ENCODE measurements at regions not wholly inside any gene's neighbourhood (a gene's known extent, or its start where the extent isn't known, plus 50 kb on each side); places are given as distances from the start of the nearest gene placed in this dataset.

- Histone ChIP-seq H3K79me2 (ENCODE audit: low read length) (no peaks in the 10 kb centered on the region), H3K36me3 (ENCODE audit: insufficient read depth, low read length) (no peaks in the 10 kb centered on the region), H3K4me1 (ENCODE audit: low read length) (no peaks in the 10 kb centered on the region), H3K27ac (ENCODE audit: low read length) (no peak overlapping the region), H3K4me2 (ENCODE audit: low read depth, low read length, poor library complexity, severe bottlenecking) (no peak overlapping the region), H3K9me3 (ENCODE audit: low read length) (no peaks in the 10 kb centered on the region), H2AFZ (ENCODE audit: low read length) (no peak overlapping the region), H3K27me3 (ENCODE audit: low read length) (no peaks in the 10 kb centered on the region), H3K9ac (ENCODE audit: low read length) (no peak overlapping the region), H4K20me1 (ENCODE audit: insufficient read depth, low read depth, low read length) (no peaks in the 10 kb centered on the region), H3K4me3 (ENCODE audit: low read length) (no peak overlapping the region), H3K9me2 (replicated peaks; ENCODE audit: insufficient read depth, low read length) (no peaks in the 10 kb centered on the region)
- no peak for DNase-seq
Measured at GRCh38 chr2:118689874-118690273, 157.6 kb downstream of the EN1 start.

GRCh38 chr2:118689456-118689855 lies 158.0 kb downstream of the EN1 start:
- Histone ChIP-seq H2AFZ (ENCODE audit: low read length) (no peak overlapping the region), H3K9me2 (replicated peaks; ENCODE audit: insufficient read depth, low read length) (no peaks in the 10 kb centered on the region), H3K4me2 (ENCODE audit: low read depth, low read length, poor library complexity, severe bottlenecking) (no peak overlapping the region), H4K20me1 (ENCODE audit: insufficient read depth, low read depth, low read length) (no peaks in the 10 kb centered on the region), H3K4me3 (ENCODE audit: low read length) (no peak overlapping the region), H3K4me1 (ENCODE audit: low read length) (no peaks in the 10 kb centered on the region), H3K27me3 (ENCODE audit: low read length) (no peaks in the 10 kb centered on the region), H3K36me3 (ENCODE audit: insufficient read depth, low read length) (no peaks in the 10 kb centered on the region), H3K9me3 (ENCODE audit: low read length) (no peaks in the 10 kb centered on the region), H3K79me2 (ENCODE audit: low read length) (no peaks in the 10 kb centered on the region), H3K27ac (ENCODE audit: low read length) (no peak overlapping the region), H3K9ac (ENCODE audit: low read length) (no peak overlapping the region)
- peak; percentile 48 for DNase-seq

- Histone ChIP-seq H3K4me1 (ENCODE audit: low read length) (no peaks in the 10 kb centered on the region), H3K27me3 (ENCODE audit: low read length) (no peaks in the 10 kb centered on the region), H3K4me2 (ENCODE audit: low read depth, low read length, poor library complexity, severe bottlenecking) (no peak overlapping the region), H4K20me1 (ENCODE audit: insufficient read depth, low read depth, low read length) (no peaks in the 10 kb centered on the region), H3K9me2 (replicated peaks; ENCODE audit: insufficient read depth, low read length) (no peaks in the 10 kb centered on the region), H3K27ac (ENCODE audit: low read length) (no peak overlapping the region), H3K9me3 (ENCODE audit: low read length) (no peaks in the 10 kb centered on the region), H2AFZ (ENCODE audit: low read length) (no peak overlapping the region), H3K36me3 (ENCODE audit: insufficient read depth, low read length) (no peaks in the 10 kb centered on the region), H3K9ac (ENCODE audit: low read length) (no peak overlapping the region), H3K4me3 (ENCODE audit: low read length) (no peak overlapping the region), H3K79me2 (ENCODE audit: low read length) (no peaks in the 10 kb centered on the region)
- DNase-seq, result no peak
Measured at GRCh38 chr2:118689033-118689432, 158.4 kb downstream of the EN1 start.

GRCh38 chr2:118687698-118688097 lies 159.8 kb downstream of the EN1 start:
- H3K9ac ChIP-seq (ENCODE audit: low read length), result no peak overlapping the region
- H3K4me2 ChIP-seq (ENCODE audit: low read depth, low read length, poor library complexity, severe bottlenecking), result no peak overlapping the region
- no peaks in the 10 kb centered on the region for H3K4me1 ChIP-seq (ENCODE audit: low read length)

GRCh38 chr2:118687192-118687591 lies 160.3 kb downstream of the EN1 start:
- no peaks in the 10 kb centered on the region for H3K79me2 ChIP-seq (ENCODE audit: low read length)
- H2AFZ ChIP-seq (ENCODE audit: low read length), result no peak overlapping the region
- H4K20me1 ChIP-seq (ENCODE audit: insufficient read depth, low read depth, low read length), result no peaks in the 10 kb centered on the region
- no peak overlapping the region for H3K27ac ChIP-seq (ENCODE audit: low read length)
- no peaks in the 10 kb centered on the region for H3K4me1 ChIP-seq (ENCODE audit: low read length)
- DNase-seq, result no peak
- H3K4me3 ChIP-seq (ENCODE audit: low read length), result no peak overlapping the region
- no peaks in the 10 kb centered on the region for H3K9me2 ChIP-seq (replicated peaks; ENCODE audit: insufficient read depth, low read length)
- no peaks in the 10 kb centered on the region for H3K9me3 ChIP-seq (ENCODE audit: low read length)
- H3K9ac ChIP-seq (ENCODE audit: low read length), result no peak overlapping the region
- H3K27me3 ChIP-seq (ENCODE audit: low read length), result no peaks in the 10 kb centered on the region
- no peaks in the 10 kb centered on the region for H3K36me3 ChIP-seq (ENCODE audit: insufficient read depth, low read length)
- H3K4me2 ChIP-seq (ENCODE audit: low read depth, low read length, poor library complexity, severe bottlenecking), result no peak overlapping the region

More at GRCh38 chr2:118687698-118688097, 159.8 kb downstream of the EN1 start:
- H3K4me3 ChIP-seq (ENCODE audit: low read length), result no peak overlapping the region
- no peaks in the 10 kb centered on the region for H3K79me2 ChIP-seq (ENCODE audit: low read length)
- no peaks in the 10 kb centered on the region for H3K36me3 ChIP-seq (ENCODE audit: insufficient read depth, low read length)
- no peak overlapping the region for H2AFZ ChIP-seq (ENCODE audit: low read length)
- H3K9me3 ChIP-seq (ENCODE audit: low read length), result no peaks in the 10 kb centered on the region
- DNase-seq, result no peak
- H3K9me2 ChIP-seq (replicated peaks; ENCODE audit: insufficient read depth, low read length), result no peaks in the 10 kb centered on the region
- no peak overlapping the region for H3K27ac ChIP-seq (ENCODE audit: low read length)
- H4K20me1 ChIP-seq (ENCODE audit: insufficient read depth, low read depth, low read length), result no peaks in the 10 kb centered on the region
- no peaks in the 10 kb centered on the region for H3K27me3 ChIP-seq (ENCODE audit: low read length)

GRCh38 chr2:118686346-118686745 lies 161.1 kb downstream of the EN1 start:
- Histone ChIP-seq H3K4me1 (ENCODE audit: low read length) (no peaks in the 10 kb centered on the region), H3K79me2 (ENCODE audit: low read length) (no peaks in the 10 kb centered on the region), H3K9me2 (replicated peaks; ENCODE audit: insufficient read depth, low read length) (no peaks in the 10 kb centered on the region), H3K4me3 (ENCODE audit: low read length) (no peak overlapping the region), H4K20me1 (ENCODE audit: insufficient read depth, low read depth, low read length) (no peaks in the 10 kb centered on the region), H3K9me3 (ENCODE audit: low read length) (no peaks in the 10 kb centered on the region), H3K36me3 (ENCODE audit: insufficient read depth, low read length) (no peaks in the 10 kb centered on the region), H3K9ac (ENCODE audit: low read length) (no peak overlapping the region), H3K4me2 (ENCODE audit: low read depth, low read length, poor library complexity, severe bottlenecking) (no peak overlapping the region), H3K27me3 (ENCODE audit: low read length) (no peaks in the 10 kb centered on the region), H3K27ac (ENCODE audit: low read length) (no peak overlapping the region), H2AFZ (ENCODE audit: low read length) (no peak overlapping the region)
- DNase-seq, result no peak

- H3K36me3 ChIP-seq (ENCODE audit: insufficient read depth, low read length), result no peaks in the 10 kb centered on the region
- no peaks in the 10 kb centered on the region for H3K79me2 ChIP-seq (ENCODE audit: low read length)
- no peaks in the 10 kb centered on the region for H4K20me1 ChIP-seq (ENCODE audit: insufficient read depth, low read depth, low read length)
- DNase-seq, result no peak
- no peaks in the 10 kb centered on the region for H3K27me3 ChIP-seq (ENCODE audit: low read length)
- no peak overlapping the region for H3K4me2 ChIP-seq (ENCODE audit: low read depth, low read length, poor library complexity, severe bottlenecking)
- no peaks in the 10 kb centered on the region for H3K9me2 ChIP-seq (replicated peaks; ENCODE audit: insufficient read depth, low read length)
- no peak overlapping the region for H2AFZ ChIP-seq (ENCODE audit: low read length)
- H3K9me3 ChIP-seq (ENCODE audit: low read length), result no peaks in the 10 kb centered on the region
- H3K9ac ChIP-seq (ENCODE audit: low read length), result no peak overlapping the region
- H3K27ac ChIP-seq (ENCODE audit: low read length), result no peak overlapping the region
- H3K4me3 ChIP-seq (ENCODE audit: low read length), result no peak overlapping the region
- H3K4me1 ChIP-seq (ENCODE audit: low read length), result no peaks in the 10 kb centered on the region
Measured at GRCh38 chr2:118683460-118683859, 164.0 kb downstream of the EN1 start.

- Histone ChIP-seq H3K27me3 (ENCODE audit: low read length) (no peaks in the 10 kb centered on the region), H3K79me2 (ENCODE audit: low read length) (no peaks in the 10 kb centered on the region)
Measured at GRCh38 chr2:118678985-118679384, 168.5 kb downstream of the EN1 start.

GRCh38 chr2:118677546-118677945 lies 169.9 kb downstream of the EN1 start:
- no peaks in the 10 kb centered on the region for H3K9me3 ChIP-seq (ENCODE audit: low read length)
- no peaks in the 10 kb centered on the region for H3K27me3 ChIP-seq (ENCODE audit: low read length)
- no peaks in the 10 kb centered on the region for H3K79me2 ChIP-seq (ENCODE audit: low read length)
- no peak overlapping the region for H3K4me2 ChIP-seq (ENCODE audit: low read depth, low read length, poor library complexity, severe bottlenecking)
- no peaks in the 10 kb centered on the region for H3K36me3 ChIP-seq (ENCODE audit: insufficient read depth, low read length)
- H3K9ac ChIP-seq (ENCODE audit: low read length), result no peak overlapping the region
- no peak overlapping the region for H2AFZ ChIP-seq (ENCODE audit: low read length)
- H3K27ac ChIP-seq (ENCODE audit: low read length), result no peak overlapping the region
- H3K9me2 ChIP-seq (replicated peaks; ENCODE audit: insufficient read depth, low read length), result no peaks in the 10 kb centered on the region
- H3K4me3 ChIP-seq (ENCODE audit: low read length), result no peak overlapping the region
- no peak for DNase-seq
- H3K4me1 ChIP-seq (ENCODE audit: low read length), result no peaks in the 10 kb centered on the region
- H4K20me1 ChIP-seq (ENCODE audit: insufficient read depth, low read depth, low read length), result no peaks in the 10 kb centered on the region

More at GRCh38 chr2:118678985-118679384, 168.5 kb downstream of the EN1 start:
- no peak overlapping the region for H3K27ac ChIP-seq (ENCODE audit: low read length)
- H3K9me2 ChIP-seq (replicated peaks; ENCODE audit: insufficient read depth, low read length), result no peaks in the 10 kb centered on the region
- no peaks in the 10 kb centered on the region for H3K36me3 ChIP-seq (ENCODE audit: insufficient read depth, low read length)
- H3K4me3 ChIP-seq (ENCODE audit: low read length), result no peak overlapping the region
- H4K20me1 ChIP-seq (ENCODE audit: insufficient read depth, low read depth, low read length), result no peaks in the 10 kb centered on the region
- no peak for DNase-seq
- H3K4me2 ChIP-seq (ENCODE audit: low read depth, low read length, poor library complexity, severe bottlenecking), result no peak overlapping the region
- H3K4me1 ChIP-seq (ENCODE audit: low read length), result no peaks in the 10 kb centered on the region
- H3K9me3 ChIP-seq (ENCODE audit: low read length), result no peaks in the 10 kb centered on the region
- no peak overlapping the region for H3K9ac ChIP-seq (ENCODE audit: low read length)
- no peak overlapping the region for H2AFZ ChIP-seq (ENCODE audit: low read length)

Measured in Karpas-422 (cell line).